NCI-H69 (cell line): ENCODE measurements at regions not wholly inside any gene's neighbourhood (a gene's known extent, or its start where the extent isn't known, plus 50 kb on each side); places are given as distances from the start of the nearest gene placed in this dataset.
A peak's percentile ranks its signal among the peaks of the same experiment; 100 is the strongest.

ENCODE experiments used
- DNase-seq: peaks from one replicate; lab custom pipeline; 2025; lab: John Stamatoyannopoulos, UW

GRCh38 chr12:60138526-60138925, 542.7 kb downstream of the SLC16A7 start:
- DNase-seq: no peak

- DNase-seq: no peak
Observed at GRCh38 chr12:60144395-60144794, 548.6 kb downstream of the SLC16A7 start.

DNA sequence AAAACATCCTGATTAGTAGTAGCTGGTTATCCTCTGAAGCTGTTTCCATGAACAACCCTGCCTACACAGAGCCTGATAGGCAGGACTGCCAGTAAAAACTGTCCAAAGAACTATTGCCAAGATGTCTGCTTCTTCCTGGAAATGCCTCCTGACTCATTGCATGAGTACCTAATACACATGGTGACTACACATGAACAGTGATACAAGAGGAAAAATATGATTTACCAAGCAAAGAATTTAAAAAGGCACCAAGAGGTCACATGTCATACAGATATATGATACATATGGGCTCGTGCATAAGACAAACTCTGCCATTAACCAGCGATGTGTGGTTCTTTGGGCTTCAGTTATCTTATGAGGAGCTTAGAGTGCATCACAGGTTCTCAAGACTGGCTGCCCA, 552.3 kb downstream of the SLC16A7 start:
- no peak for DNase-seq

DNA sequence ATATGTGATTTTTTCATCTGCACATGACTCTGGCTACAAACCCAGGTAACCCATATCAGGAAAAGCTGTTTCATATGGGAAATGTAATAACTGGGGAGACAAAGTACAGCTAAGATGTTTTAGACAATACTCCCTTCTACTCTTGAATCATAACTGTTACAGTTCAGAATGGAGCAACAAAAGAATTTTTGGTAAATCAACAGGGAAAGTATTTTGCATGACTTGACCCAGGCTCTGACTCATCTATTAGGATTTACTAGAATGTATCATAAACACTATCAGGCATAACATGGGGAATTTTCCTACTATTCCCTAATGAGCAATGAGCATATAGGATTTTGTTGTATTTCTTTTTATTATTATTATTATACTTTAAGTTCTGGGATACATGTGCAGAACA, 553.0 kb downstream of the SLC16A7 start:
- no peak for DNase-seq

GRCh38 chr12:60152756-60153155, 556.9 kb downstream of the SLC16A7 start:
- no peak for DNase-seq

DNA sequence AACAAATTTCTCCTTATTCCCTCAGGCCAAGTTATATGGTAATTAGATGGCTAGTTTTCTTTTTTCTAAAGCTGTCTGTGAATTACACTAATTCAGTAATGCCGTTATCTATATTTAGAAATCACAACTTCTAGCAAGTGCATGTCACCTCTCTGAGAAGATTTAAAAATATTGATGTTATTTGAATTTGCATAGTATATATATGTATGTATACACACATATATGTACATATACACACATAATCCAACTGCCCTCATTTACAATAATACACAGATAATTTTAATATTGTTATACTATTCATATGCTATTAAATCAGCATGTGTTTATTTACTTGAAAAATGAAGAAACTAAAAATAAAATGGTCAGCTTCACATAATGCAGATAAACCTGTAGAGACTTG, 563.9 kb downstream of the SLC16A7 start:
- no peak for DNase-seq

DNA sequence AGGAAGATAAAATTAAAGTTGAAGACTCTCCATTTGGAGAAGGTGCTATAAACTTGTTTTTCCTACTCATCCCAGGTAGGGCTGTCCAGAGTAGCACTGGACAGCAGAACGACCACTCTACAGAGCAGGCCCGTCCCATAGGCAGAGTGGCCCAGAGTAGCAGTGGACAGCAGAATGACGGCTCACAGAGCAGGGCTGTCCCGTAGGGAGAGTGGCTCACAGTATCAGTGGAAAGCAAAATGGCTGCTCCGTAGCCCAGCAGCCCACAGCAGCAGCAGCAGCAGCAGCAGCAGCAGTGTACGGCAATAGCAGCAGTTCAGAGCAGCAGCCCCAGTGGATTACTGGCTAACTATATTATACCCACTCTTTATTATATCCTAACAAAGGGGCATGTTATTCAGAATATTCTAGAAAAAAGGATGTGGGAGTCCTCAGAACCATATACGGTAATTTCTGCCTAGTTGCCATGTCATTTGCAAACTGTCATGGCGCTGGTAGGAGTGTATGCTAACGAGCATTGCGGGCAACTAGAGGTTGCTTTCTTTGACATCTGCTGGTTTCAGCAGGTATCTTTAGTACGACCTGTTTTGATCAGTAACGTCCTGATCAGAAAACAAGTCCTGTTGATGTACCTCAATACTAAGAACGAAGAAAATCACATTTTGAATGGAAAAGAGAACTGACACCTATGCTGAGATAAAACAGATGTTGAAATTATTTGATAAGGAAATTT, 567.3 kb downstream of the SLC16A7 start:
- DNase-seq: peak; percentile 32

DNA sequence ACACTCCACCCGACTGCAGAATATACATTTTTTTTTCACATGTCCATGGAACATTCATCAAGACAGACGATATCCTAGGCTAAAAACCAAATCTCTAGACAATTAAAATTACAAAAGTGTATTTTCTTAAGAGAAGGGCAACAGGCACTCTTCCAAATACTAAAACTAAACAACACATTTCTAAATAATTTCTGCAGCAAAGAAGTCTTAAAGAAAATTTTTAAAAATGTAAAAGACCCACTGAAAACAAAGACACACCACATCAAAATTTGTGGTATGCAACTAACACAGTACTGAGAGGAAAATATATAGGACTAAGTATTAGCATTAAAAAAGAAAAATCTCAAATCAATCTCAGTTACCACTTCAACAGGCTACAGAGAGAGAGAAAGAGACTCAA, 570.0 kb downstream of the SLC16A7 start:
- DNase-seq: no peak

- no peak for DNase-seq
Observed at GRCh38 chr12:60168441-60168840, 572.6 kb downstream of the SLC16A7 start.

GRCh38 chr12:60169904-60170303, 574.1 kb downstream of the SLC16A7 start:
- no peak for DNase-seq

- no peak for DNase-seq
Observed at GRCh38 chr12:60172266-60173211, 576.7 kb downstream of the SLC16A7 start.

DNA sequence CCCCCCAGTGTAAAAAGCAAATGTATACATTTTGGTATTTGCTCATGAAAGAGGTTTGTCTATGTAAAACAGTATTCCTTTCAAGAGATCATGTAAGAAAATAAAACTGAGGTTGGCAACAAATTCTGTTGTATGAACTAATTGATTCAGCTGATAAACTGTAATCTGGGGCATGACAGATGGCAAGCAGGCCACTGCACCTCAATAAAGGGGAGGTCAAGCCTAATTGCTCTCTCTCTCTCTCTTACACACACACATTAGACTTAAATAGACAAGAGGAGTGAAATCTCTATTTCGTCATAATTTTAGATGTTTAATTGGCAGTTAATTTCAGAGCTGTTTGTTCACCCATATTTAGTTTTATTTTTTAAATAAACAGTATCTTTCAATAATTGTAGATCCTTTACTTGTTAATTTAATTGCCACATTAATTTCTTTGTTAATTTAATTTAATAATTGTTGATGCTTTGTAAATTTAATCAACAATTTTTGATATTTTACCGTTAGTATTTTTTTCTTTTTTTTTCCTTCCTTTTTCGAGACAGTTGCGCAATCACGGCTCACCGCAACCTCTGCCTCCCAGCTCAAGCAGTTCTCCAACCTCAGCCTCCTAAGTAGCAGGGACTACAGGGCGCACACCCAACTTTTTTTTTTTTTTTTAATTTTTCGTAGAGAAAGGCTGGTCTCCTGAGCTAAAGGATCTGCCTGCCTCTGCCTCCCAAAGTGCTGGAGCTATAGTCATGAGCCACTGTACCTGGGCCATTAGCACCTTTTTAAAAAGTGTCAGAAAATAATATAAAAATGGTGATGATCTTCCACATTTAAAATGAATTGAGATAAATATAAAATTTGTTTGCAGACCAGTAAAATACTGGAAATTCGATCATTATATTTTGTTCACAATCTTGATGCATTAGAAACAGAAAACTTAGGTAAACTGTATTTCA, 577.7 kb downstream of the SLC16A7 start:
- no peak for DNase-seq

- DNase-seq: no peak
Observed at GRCh38 chr12:60174476-60174875, 578.6 kb downstream of the SLC16A7 start.

DNA sequence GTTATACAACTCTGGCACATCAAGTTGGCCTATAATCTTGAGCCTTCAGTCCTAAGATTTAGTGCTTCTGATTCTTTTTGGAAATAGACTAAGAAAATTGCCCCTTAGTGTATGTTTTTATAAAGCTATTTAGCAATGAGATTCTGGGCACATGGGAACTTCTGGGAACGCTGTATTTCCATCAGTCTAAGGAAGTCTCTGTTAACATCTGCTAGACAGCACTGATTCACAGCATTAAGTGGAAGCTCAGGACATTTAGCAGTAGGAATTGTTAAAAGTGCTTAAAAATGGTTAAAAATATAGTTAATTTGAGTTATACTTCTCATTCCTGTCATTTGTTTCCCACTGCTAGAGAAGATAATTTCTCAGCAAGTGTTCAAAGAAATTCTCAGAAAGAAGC, 579.1 kb downstream of the SLC16A7 start:
- DNase-seq: no peak

- DNase-seq: no peak
Observed at GRCh38 chr12:60176891-60177290, 581.1 kb downstream of the SLC16A7 start.

DNA sequence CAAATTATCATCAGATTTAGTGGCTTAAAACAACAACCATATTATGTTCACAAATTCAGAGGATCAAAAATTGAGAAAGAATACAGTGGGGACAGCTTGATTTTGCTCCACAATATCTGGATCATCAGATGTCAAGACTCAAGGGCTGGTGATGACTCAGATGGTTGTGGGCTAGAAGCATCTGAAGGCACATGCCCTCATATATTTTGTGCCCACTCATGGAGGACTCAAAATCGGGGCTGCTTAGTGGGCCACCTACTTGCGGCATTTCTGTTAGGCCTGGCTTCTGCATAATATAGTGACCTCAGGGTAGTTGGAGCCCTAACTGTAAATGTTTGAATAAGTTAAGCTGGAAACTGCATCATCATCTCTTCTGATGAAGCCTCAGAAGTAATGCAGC, 584.5 kb downstream of the SLC16A7 start:
- no peak for DNase-seq

- DNase-seq: no peak
Observed at GRCh38 chr12:60182354-60182753, 586.5 kb downstream of the SLC16A7 start.

DNA sequence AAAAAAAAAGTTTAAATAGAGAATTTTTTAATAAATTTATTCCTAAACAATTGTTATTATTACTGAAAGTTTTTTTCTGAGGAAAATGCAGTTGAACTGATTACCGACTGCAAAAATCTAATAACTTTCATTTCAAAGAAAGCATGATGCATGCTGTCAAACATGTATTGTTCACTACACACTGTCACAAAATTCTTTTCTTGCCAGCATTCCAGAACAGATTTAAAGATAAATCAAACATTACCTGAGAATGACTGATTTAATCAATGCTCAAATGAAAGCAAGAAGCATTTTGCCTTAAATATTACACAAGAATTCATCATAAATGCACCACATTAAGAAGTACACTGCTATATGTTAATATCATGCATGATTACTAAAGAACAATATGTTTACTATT, 588.3 kb downstream of the SLC16A7 start:
- DNase-seq: no peak

DNA sequence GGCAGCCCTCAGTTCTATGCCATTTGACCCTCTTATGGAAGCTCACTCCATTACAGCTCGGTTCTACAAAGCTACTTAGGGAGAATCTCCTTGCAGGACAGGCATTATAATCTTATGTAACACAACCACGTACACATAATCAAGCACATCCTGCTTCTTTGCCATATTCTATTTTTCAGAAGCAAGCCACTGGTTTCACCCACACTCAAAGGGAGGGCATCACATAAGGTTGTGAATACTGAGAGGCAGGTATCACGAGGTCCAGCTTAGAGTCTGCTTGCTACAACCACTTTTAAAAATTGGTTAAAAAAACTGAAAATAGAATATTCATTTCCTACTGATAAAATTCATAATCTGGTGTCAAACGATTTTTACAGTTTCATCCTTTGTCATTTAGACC, 589.2 kb downstream of the SLC16A7 start:
- DNase-seq: no peak

DNA sequence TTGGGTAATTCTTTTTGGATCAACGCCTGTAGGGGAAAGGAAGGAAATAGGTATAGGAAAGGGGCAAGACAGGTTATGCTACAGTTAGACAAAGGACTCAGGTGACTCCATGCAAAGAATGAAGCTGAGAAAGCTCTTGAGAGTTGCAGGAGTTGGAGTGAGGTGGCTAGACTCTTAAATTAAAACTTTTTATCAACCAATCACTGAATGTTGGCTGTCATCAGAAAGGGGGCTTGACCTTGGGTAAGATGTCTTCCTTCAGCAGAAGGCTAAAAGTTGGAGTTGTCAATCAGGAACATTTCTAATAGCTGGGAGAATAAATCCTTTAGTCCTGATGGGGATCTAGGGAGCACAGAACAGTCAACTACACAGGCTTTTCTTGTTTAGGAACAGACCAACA, 595.4 kb downstream of the SLC16A7 start:
- no peak for DNase-seq

DNA sequence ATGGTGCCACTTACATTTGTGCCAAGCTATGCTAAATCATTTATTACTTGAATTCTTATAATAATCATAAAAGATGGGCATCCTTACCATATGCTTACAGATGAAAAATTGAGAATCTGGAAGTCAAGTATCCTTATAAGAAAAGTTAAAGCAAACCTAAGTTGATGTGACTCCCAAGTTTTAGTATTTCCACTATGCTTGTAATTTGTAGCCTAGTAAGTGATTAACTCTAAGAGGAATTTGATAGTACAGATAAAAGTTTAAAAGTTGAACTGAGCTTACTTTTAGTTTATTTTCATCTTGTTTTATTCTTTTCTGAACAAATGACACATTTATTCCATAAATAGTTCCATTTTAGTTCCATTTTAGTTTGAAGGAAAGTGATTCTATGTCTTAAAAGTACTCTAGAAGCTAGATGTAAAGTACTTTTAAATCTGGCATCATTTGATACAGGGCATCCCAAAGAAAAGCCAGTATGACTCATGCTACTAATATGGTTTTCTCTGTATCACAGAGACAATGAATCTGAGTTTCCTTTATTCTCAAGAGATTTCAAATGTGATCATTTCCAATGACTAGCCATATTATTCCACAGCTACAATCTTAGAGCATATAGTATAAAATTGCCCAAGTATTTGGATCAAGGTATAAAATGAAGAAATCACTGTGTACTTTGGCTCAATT, 596.0 kb downstream of the SLC16A7 start:
- DNase-seq: no peak

DNA sequence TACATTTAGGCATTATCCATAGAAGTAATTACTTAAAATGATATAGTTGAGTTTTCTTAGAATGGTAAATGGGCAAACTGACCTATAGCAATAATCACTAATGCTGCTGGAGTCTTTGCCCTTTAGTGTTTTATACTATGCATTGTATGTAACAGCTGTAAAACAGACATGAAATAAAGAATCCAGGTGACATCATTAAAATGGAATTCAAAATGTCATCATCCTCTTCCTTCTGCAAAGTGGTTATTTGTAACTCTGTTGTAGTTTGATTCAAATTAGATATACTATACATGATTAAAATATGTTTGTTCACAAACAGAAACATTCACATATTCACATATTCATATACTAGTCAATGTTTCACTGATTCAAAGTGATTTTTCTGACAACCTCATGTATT, 598.8 kb downstream of the SLC16A7 start:
- DNase-seq: no peak
